ENCODE measurements at regions not wholly inside any gene's neighbourhood (a gene's known extent, or its start where the extent isn't known, plus 50 kb on each side); places are given as distances from the start of the nearest gene placed in this dataset.

DNA sequence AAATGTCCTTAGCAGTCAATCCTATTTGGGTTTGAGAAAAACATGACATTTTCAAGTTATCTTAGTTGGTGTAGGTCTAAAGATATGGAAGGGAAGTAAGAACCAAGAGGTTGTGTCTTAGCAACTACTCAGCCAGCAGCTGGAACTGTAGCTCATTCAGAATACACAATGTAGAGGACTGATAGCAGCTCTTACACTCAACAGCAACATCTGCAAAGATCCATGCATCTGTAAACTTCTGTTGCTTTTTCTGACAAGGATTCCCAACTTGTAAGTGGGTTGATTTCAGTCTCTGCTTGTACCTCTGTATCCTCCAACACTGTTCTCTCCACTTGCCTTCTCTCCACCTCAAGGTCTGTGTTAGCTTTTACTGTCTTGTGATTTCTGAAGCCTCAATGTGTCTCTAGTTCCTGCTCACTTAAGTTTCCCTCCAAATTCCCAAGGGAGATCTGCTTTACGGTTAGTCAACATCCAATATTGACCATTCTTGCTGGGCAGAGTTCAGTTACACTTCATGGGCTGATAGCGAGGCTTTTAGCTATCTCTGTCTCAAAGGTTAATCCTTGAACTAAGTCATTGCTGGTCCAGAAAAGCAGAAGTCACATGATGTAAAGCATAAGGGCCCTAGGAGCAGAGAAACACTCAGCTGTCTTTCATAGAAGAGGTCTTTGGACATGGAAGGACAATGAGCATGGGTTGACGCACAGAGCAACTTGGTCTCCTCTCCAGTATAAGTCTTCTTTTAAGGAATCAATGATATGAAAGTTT is 71.6 kb upstream of the LGSN start:
- TF ChIP-seq, protein P1, sequence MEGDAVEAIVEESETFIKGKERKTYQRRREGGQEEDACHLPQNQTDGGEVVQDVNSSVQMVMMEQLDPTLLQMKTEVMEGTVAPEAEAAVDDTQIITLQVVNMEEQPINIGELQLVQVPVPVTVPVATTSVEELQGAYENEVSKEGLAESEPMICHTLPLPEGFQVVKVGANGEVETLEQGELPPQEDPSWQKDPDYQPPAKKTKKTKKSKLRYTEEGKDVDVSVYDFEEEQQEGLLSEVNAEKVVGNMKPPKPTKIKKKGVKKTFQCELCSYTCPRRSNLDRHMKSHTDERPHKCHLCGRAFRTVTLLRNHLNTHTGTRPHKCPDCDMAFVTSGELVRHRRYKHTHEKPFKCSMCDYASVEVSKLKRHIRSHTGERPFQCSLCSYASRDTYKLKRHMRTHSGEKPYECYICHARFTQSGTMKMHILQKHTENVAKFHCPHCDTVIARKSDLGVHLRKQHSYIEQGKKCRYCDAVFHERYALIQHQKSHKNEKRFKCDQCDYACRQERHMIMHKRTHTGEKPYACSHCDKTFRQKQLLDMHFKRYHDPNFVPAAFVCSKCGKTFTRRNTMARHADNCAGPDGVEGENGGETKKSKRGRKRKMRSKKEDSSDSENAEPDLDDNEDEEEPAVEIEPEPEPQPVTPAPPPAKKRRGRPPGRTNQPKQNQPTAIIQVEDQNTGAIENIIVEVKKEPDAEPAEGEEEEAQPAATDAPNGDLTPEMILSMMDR (IDR thresholded peaks at IDR 0.05; ENCODE audit: control extremely low read depth, extremely low read depth), result no peak
- DNase-seq (no peak), ATAC-seq (ENCODE audit: insufficient read depth, low FRiP score) (no peak)
- H3K4me1 ChIP-seq (ENCODE audit: control insufficient read depth in 5 of 5, insufficient read depth in 5 of 5, low read length in 5 of 5), result no peaks in the 10 kb centered on the region
- H3K27ac ChIP-seq (ENCODE audit: low read depth in 1 of 2, low read length in 1 of 2), result no peak overlapping the region
- H3K4me3 ChIP-seq, result no peak overlapping the region
- no peaks in the 10 kb centered on the region for H3K27me3 ChIP-seq (ENCODE audit: control insufficient read depth in 3 of 3, insufficient read depth in 3 of 3, low read length in 2 of 3)
- 87 to 88% methylated on average over 3 of the region's 3 CpGs for WGBS, 2 donors
- no peaks in the 10 kb centered on the region for H3K36me3 ChIP-seq (ENCODE audit: control insufficient read depth in 4 of 4, insufficient read depth in 4 of 4, low read length in 4 of 4)
- no peaks in the 10 kb centered on the region for H3K9me3 ChIP-seq (ENCODE audit: control insufficient read depth in 4 of 4, insufficient read depth in 3 of 4, low read length in 3 of 4)
- no peak overlapping the region for H3K9ac ChIP-seq (ENCODE audit: insufficient read depth in 1 of 2, low read length in 2 of 2)

- Histone ChIP-seq H3K36me3 (ENCODE audit: control insufficient read depth in 4 of 4, insufficient read depth in 4 of 4, low read length in 4 of 4) (no peaks in the 10 kb centered on the region), H3K9ac (ENCODE audit: insufficient read depth in 1 of 2, low read length in 2 of 2) (no peak overlapping the region), H3K4me3 (no peak overlapping the region), H3K9me3 (ENCODE audit: control insufficient read depth in 4 of 4, insufficient read depth in 3 of 4, low read length in 3 of 4) (no peaks in the 10 kb centered on the region), H3K27me3 (ENCODE audit: control insufficient read depth in 3 of 3, insufficient read depth in 3 of 3, low read length in 2 of 3) (no peaks in the 10 kb centered on the region), H3K27ac (ENCODE audit: low read depth in 1 of 2, low read length in 1 of 2) (no peak overlapping the region), H3K4me1 (ENCODE audit: control insufficient read depth in 5 of 5, insufficient read depth in 5 of 5, low read length in 5 of 5) (no peaks in the 10 kb centered on the region)
- 96 to 97% methylated on average over 6 of the region's 6 CpGs for WGBS, 2 donors
- DNase-seq, result no peak
- TF ChIP-seq, protein P1 (IDR thresholded peaks at IDR 0.05; ENCODE audit: control extremely low read depth, extremely low read depth), result no peak
- no peak for ATAC-seq (ENCODE audit: insufficient read depth, low FRiP score)
Measured at GRCh38 chr6:63392092-63392724, 72.4 kb upstream of the LGSN start.

GRCh38 chr6:63394656-63395308 is 75.0 kb upstream of the LGSN start:
- ATAC-seq (ENCODE audit: insufficient read depth, low FRiP score), result no peak
- no peaks in the 10 kb centered on the region for H3K27me3 ChIP-seq (ENCODE audit: control insufficient read depth in 3 of 3, insufficient read depth in 3 of 3, low read length in 2 of 3)
- H3K4me1 ChIP-seq (ENCODE audit: control insufficient read depth in 5 of 5, insufficient read depth in 5 of 5, low read length in 5 of 5), result no peaks in the 10 kb centered on the region
- 85% methylated on average over 11 of the region's 11 CpGs for WGBS, 2 donors
- no peak overlapping the region for H3K4me3 ChIP-seq
- no peak for DNase-seq
- H3K9ac ChIP-seq (ENCODE audit: insufficient read depth in 1 of 2, low read length in 2 of 2), result no peak overlapping the region
- H3K36me3 ChIP-seq (ENCODE audit: control insufficient read depth in 4 of 4, insufficient read depth in 4 of 4, low read length in 4 of 4), result no peaks in the 10 kb centered on the region
- TF ChIP-seq, protein P1 (IDR thresholded peaks at IDR 0.05; ENCODE audit: control extremely low read depth, extremely low read depth), result no peak
- no peaks in the 10 kb centered on the region for H3K9me3 ChIP-seq (ENCODE audit: control insufficient read depth in 4 of 4, insufficient read depth in 3 of 4, low read length in 3 of 4)
- no peak overlapping the region for H3K27ac ChIP-seq (ENCODE audit: low read depth in 1 of 2, low read length in 1 of 2)
